ENCODE measurements at regions not wholly inside any gene's neighbourhood (a gene's known extent, or its start where the extent isn't known, plus 50 kb on each side); places are given as distances from the start of the nearest gene placed in this dataset.

DNA sequence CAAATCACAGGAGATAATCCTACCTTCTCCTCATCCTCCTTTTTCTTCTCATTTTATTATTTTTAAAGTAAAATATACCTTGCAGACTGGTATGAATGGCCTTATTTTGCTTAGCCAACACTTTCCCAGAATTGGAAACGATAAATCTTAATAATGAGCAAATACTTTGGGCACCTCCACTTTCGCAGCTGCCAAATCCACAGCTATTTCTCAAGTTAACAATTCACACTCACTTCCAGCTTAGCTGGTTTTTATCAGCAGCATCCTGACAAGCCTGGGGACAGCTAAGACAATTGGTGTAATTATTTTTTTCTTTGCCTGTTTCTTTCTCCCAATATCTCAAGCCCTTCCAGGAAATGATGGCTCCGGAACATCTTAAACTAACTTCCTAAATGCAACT, 867.5 kb upstream of the TMEM132C start:
- no peak for TF ChIP-seq CTCF (IDR thresholded peaks at IDR 0.05)
- no peak for TF ChIP-seq POLR2A (IDR thresholded peaks at IDR 0.05)
